HG03520 (cell line): ENCODE measurements at regions not wholly inside any gene's neighbourhood (a gene's known extent, or its start where the extent isn't known, plus 50 kb on each side); places are given as distances from the start of the nearest gene placed in this dataset.
"Not testable (repeated sequence)": the region's sequence is repeated elsewhere in the genome, so short reads cannot be mapped to it uniquely, and the experiment has no call there.

Experiments
- ATAC-seq: cut with Tn5 transposase; IDR thresholded peaks from one replicate; pipeline ENCODE4 v1.9.1; 2021; ENCODE audit warnings: mild to moderate bottlenecking, moderate library complexity; ENCODE audit not compliant: unreplicated experiment

- no peak for ATAC-seq
Observed at GRCh38 chr1:8171751-8172464, 145.8 kb upstream of the ERRFI1 start.

GRCh38 chr1:8170059-8170835, 144.1 kb upstream of the ERRFI1 start:
- ATAC-seq, result no peak

GRCh38 chr1:8169364-8170058, 143.4 kb upstream of the ERRFI1 start:
- no peak for ATAC-seq

- no peak for ATAC-seq
Observed at GRCh38 chr1:8167936-8168335, 141.8 kb upstream of the ERRFI1 start.

GRCh38 chr1:8166406-8166805, 140.3 kb upstream of the ERRFI1 start:
- ATAC-seq, result no peak

GRCh38 chr1:8165595-8166360, 139.7 kb upstream of the ERRFI1 start:
- ATAC-seq, result no peak

GRCh38 chr1:8164670-8165069, 138.6 kb upstream of the ERRFI1 start:
- no peak for ATAC-seq

GRCh38 chr1:8163039-8163438, 136.9 kb upstream of the ERRFI1 start:
- no peak for ATAC-seq

GRCh38 chr1:8162168-8162567, 136.1 kb upstream of the ERRFI1 start:
- no peak for ATAC-seq

GRCh38 chr1:8161546-8162105, 135.5 kb upstream of the ERRFI1 start:
- no peak for ATAC-seq

GRCh38 chr1:8159470-8160024, 133.4 kb upstream of the ERRFI1 start:
- no peak for ATAC-seq

- no peak for ATAC-seq
Observed at GRCh38 chr1:8158995-8159394, 132.9 kb upstream of the ERRFI1 start.

- no peak for ATAC-seq
Observed at GRCh38 chr1:8157765-8158164, 131.7 kb upstream of the ERRFI1 start.

- ATAC-seq, result no peak
Observed at GRCh38 chr1:8155528-8156186, 129.5 kb upstream of the ERRFI1 start.

GRCh38 chr1:8154621-8155052, 128.5 kb upstream of the ERRFI1 start:
- no peak for ATAC-seq

GRCh38 chr1:8153961-8154360, 127.9 kb upstream of the ERRFI1 start:
- no peak for ATAC-seq

- ATAC-seq, result no peak
Observed at GRCh38 chr1:8152731-8153702, 126.9 kb upstream of the ERRFI1 start.

- ATAC-seq, result no peak
Observed at GRCh38 chr1:8151647-8152046, 125.5 kb upstream of the ERRFI1 start.

GRCh38 chr1:8149756-8150155, 123.6 kb upstream of the ERRFI1 start:
- not testable (repeated sequence) for ATAC-seq
